HG02981 (cell line): ENCODE measurements at regions not wholly inside any gene's neighbourhood (a gene's known extent, or its start where the extent isn't known, plus 50 kb on each side); places are given as distances from the start of the nearest gene placed in this dataset.
A peak's percentile ranks its signal among the peaks of the same experiment; 100 is the strongest.

Source experiments
- ATAC-seq: cut with Tn5 transposase; IDR thresholded peaks from one replicate; pipeline ENCODE4 v1.9.1; 2021; ENCODE audit warnings: mild to moderate bottlenecking, moderate library complexity; ENCODE audit not compliant: unreplicated experiment

DNA sequence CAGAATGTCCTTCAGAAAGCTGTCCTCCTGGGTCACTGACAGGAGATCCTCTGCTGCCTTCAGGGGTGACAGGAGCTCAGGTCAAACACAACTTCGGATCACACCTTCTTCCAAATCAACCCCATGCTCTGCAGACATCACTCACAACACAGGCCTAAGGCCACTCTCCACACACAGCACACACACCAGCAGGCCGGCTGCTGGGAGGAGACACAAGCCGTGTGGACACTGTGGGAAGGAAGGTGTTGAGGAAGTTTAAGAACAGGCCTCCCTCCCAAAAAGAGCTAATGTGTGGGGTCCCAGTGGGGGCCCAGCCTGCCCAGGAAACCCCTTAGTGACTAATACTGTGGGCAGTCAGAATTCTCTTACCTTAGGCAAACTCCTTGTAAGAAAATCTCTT, 290.3 kb upstream of the ID2 start:
- no peak for ATAC-seq

DNA sequence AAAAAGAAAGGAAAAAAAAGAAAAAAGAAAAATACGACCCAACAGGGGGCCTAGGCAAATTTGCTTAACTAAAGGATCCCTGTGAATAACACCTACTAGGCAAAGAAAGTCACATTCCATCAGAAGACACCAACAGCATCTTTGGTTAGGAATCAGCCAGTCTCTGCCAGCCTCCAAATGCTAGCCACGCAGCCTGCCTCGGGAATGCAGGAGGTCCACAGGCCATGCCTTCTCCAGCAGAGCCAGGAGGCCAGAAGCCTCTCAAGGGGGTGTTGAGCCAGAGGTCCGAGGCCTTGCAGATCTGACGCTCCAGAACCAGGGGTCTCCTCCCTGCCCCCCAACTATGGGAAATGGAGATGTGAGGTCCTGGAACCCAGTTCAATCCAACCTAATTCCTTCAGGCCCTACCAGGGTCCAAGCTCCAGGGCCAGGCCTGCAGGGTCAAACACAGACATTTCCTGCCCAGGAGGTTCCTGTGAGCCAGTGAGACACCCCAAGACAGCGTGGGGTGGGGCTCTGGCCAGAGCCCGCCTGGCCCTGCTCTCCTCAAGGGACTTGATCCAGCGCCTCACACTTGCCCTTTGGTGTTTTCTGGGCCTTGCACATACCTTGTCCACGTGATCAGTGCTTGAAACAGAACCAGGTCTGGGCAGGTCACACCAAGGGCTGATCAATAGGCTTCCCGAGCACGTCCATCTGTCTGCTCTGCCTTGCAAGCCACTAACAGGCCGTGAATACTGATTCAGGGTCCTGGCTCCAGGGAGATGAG, 289.6 kb upstream of the ID2 start:
- no peak for ATAC-seq

- ATAC-seq = no peak
Measured at GRCh38 chr2:8393506-8393905, 288.4 kb upstream of the ID2 start.

GRCh38 chr2:8394131-8394530, 287.7 kb upstream of the ID2 start:
- no peak for ATAC-seq

- no peak for ATAC-seq
Measured at GRCh38 chr2:8394569-8395359, 287.1 kb upstream of the ID2 start.

DNA sequence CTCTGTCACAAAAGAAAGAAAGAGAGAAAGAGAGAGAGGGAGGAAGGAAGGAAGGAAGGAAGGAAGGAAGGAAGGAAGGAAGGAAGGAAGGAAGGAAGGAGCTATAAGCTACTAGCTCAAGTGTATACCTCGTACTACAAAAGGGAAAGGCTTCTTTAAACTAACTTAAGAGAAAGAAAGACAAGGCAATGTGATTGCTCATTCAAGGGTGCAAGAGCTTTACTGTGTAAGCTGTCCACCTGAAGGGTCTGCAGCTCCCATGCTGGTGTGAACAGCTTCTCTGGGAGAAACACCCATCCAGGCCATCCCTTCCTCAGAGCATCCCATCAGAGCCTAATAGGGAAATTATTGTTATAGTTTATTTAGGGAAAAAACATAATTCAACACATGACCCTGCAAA, 286.1 kb upstream of the ID2 start:
- ATAC-seq = no peak

GRCh38 chr2:8398040-8398668, 283.7 kb upstream of the ID2 start:
- ATAC-seq = no peak

DNA sequence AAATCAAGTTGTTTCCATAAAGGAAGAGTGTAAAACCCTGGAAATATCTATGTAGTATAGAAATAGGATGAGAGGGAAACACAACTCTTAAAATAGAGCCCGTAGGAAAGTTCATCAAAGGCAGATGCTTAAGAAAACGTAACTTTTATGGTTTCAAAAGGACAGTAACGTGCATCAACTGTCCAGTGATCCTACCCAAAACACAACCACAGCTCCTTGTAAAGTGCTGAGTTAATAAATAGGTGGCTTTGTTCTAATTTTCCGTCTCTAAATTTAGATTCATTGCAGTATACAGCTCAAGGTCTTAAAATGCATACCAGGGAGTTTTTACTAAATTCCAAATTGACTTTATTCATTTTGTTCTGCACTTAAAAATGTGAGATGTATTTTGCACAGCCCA, 282.1 kb upstream of the ID2 start:
- ATAC-seq = no peak

DNA sequence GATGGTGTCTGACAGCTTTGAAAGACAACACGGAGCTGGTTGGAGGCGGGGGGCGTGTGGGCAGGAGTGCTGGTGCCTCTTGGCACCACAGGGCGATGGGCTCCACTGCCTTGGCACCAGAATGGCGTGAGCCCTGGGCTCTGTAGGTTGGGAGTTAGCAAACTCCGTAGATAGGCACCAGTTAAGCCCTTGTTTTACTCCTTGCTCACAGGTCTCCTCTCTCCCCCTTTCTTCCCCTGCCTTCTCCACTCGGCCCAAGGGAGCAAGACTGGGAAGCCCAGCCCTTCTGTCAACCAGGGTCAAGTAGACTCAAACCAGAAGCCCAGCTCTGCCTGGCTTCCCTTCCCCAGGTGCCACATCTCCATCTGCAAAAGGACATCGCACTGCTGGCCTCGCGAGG, 281.7 kb upstream of the ID2 start:
- ATAC-seq = no peak

- no peak for ATAC-seq
Measured at GRCh38 chr2:8402222-8402621, 279.6 kb upstream of the ID2 start.

DNA sequence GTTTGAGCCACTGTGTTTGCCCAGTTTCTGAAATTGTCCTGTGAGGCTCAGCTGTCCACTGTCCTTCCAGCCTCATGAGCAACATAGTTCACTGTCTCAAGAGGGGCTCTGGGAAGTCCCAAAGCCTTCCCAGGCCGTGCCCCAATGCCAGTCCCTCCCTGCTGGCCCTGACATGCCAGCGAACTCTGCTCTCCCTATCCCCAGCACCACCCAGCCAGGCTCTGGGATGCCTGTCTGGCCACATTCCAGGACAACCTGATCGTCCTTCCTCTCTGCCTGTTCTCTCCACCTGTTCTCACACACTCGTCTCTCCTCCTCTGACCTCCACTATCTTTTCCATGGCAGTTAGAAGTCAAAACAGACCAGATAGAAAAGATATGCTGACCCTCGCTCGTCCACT, 278.0 kb upstream of the ID2 start:
- no peak for ATAC-seq

DNA sequence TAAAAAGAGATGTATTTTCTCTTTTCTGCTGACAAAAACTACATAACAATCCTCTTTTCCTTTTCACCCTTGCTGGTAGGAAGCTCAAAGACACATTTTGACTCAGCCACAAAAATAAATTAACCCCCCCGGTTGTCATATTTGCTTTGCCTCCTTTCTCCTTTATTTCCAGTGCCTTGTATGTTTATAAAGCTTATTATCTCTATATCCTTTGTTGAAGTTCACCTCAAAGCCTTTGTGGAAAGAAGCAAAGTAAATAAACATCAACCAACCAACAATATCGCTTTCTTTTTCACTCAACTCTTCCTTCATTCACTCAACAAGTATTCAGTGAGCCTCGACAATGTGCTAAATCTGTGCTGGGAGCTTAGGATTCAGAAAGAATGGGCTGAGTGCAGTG, 276.5 kb upstream of the ID2 start:
- no peak for ATAC-seq

DNA sequence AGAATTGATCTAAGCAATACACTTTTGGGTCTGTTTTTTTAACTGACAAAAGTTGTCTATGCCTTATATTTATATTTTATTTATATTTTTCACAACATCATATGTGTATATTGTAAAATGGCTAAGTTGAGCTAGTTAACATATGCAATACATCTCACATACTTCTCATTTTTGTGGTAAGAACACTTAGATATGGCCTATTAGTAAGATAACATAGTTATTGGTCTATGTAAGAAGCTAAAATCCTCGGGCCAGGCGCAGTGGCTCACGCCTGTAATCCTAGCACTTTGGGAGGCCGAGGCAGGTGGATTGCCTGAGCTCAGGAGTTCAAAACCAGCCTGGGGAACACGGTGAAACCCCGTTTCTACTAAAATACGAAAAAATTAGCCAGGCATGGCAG, 275.6 kb upstream of the ID2 start:
- no peak for ATAC-seq

GRCh38 chr2:8407332-8407731, 274.5 kb upstream of the ID2 start:
- no peak for ATAC-seq

GRCh38 chr2:8408560-8409460, 273.0 kb upstream of the ID2 start:
- ATAC-seq = peak; percentile 84

- ATAC-seq = no peak
Measured at GRCh38 chr2:8409461-8410260, 272.2 kb upstream of the ID2 start.

DNA sequence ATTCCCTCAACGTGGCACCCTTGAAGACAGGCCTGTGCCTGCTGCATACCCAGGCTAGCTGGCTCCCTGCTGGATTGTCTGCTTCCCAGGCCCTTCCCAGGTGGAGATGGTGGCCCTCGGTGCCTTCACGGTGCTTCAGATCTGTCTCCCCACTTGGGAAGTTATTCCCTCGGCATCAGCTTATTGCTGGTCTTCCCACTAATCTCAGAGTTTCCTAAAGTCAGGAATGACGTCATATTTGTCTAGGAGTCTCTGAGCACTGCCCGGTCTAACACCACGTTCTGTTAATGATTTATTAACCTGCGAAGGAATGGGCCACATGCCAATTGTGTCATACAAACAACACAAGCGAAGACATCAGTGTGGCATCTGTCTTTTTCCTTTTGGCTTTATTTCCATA, 269.8 kb upstream of the ID2 start:
- no peak for ATAC-seq

GRCh38 chr2:8412586-8412985, 269.3 kb upstream of the ID2 start:
- no peak for ATAC-seq

DNA sequence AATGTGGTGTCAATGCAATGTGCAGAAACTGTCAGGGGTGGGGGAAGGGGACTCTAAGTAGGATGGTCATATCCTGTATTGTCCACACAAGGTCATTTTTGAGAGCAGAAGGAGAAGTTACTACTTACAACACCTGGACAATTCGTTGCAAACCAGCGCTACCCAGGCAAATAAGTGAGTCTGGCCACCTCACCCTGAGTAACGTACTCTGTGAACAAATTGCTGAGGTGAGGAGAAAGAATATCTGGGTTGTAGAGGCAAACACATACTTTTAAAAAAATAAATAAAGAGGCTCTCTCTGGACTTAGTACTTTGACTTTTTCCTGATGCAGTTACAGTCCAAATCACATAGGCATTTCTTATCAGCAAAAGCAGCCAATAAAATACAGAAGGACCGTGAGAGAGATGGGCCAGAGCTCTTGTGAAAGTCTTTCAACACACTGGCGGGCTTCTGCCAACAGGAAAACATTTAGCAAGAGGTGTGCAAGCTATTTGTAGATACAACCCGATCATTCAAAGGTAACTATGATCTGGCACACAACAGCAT, 268.2 kb upstream of the ID2 start:
- ATAC-seq = no peak
